Fibroblast of the aortic adventitia (primary cell): ENCODE measurements at regions not wholly inside any gene's neighbourhood (a gene's known extent, or its start where the extent isn't known, plus 50 kb on each side); places are given as distances from the start of the nearest gene placed in this dataset.

Experiments used
- DNase-seq: peaks from one replicate; pipeline ENCODE4 v3.0.0-alpha.2; 2010; ENCODE audit warnings: low read depth
- H3K4me3 ChIP-seq: 2 replicates; pipeline ENCODE4 v1.5.1; 2011; ENCODE audit warnings: low read depth, mild to moderate bottlenecking, control low read depth, low read length, moderate library complexity
- CTCF ChIP-seq: IDR thresholded peaks from 2 replicates; pipeline ENCODE4 v1.5.1; 2011; ENCODE audit warnings: mild to moderate bottlenecking, low read length, control low read depth, inconsistent platforms; ENCODE audit not compliant: insufficient read depth

DNA sequence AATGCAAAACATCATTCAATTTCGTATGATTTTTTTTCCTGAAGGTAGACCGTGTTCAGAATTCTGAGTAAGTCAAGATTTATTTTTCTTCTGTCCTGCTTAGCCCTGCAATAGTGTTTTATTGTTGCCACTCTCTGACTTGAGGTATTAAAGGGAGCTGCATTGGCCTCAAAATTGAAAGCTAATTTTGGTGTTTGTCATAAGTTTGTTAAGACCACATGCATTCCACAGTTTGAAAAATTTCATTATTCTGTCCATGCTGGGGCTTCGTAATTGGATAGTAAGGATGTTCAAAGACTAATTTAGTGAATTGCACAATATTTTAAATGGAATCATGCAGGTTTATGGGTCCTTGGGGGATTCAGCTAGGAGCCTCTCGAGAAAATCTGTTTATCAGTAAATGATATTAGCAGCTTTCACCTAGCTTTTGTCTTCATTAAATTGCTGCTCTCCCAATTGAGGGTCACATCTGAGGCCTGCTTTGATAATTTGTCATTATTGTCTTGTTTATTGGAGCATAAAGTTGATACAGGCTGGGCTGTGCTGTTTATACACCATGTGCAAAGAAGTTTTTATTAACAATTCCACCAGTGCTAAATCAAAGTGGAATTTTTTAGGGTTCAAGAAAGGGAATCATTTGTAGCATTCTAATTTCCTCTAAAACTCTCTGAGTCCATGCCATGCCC lies 339.8 kb upstream of the OBI1 start:
- no peak for DNase-seq
- H3K4me3 ChIP-seq = no peak overlapping the region
- no peak for TF ChIP-seq CTCF

- no peak for DNase-seq
- H3K4me3 ChIP-seq = no peak overlapping the region
- TF ChIP-seq CTCF = no peak
Measured at GRCh38 chr13:78997902-78998629, 339.1 kb upstream of the OBI1 start.

DNA sequence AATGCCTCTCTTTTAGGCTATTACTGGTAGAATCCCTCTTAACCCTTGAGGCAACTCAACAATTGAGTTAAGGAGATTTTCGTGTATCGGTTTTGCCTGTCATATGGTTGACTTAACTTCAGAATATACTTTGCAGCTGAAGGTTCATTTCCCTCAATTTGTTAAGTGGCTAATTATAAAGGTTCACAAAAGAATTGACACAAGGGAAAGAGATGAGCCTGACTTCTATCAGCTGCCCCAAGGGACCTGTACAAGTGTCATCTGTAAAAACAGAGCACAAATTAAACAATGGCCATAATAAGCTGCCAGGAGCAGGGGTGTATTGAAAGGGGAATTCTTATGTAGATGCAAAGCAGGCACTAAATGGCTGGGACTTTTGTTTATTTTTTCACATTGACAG lies 334.8 kb upstream of the OBI1 start:
- no peak for TF ChIP-seq CTCF
- H3K4me3 ChIP-seq = no peak overlapping the region
- DNase-seq = no peak

DNA sequence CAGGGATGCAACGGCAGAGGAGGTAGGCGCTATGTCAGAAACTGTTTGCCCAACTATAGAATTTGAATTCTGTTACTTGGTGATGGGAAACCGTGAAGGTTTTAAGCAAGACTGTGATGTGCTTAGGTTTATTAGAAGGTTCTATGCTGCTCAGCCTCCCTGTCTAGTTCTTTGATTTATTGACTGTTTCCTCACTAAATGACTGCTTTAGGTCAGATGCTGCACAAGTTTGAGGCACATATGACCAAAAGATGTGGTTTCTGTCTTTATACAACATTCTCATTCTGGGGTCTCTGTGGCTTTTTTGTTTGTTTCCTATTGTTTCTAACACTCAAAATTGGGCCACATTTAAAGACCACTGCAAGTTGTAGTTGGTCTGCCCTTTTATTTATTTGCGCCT lies 323.0 kb upstream of the OBI1 start:
- no peak for TF ChIP-seq CTCF
- no peak for DNase-seq
- no peak overlapping the region for H3K4me3 ChIP-seq

- H3K4me3 ChIP-seq = no peak overlapping the region
- no peak for TF ChIP-seq CTCF
- DNase-seq = no peak
Measured at GRCh38 chr13:78979349-78979748, 320.4 kb upstream of the OBI1 start.

DNA sequence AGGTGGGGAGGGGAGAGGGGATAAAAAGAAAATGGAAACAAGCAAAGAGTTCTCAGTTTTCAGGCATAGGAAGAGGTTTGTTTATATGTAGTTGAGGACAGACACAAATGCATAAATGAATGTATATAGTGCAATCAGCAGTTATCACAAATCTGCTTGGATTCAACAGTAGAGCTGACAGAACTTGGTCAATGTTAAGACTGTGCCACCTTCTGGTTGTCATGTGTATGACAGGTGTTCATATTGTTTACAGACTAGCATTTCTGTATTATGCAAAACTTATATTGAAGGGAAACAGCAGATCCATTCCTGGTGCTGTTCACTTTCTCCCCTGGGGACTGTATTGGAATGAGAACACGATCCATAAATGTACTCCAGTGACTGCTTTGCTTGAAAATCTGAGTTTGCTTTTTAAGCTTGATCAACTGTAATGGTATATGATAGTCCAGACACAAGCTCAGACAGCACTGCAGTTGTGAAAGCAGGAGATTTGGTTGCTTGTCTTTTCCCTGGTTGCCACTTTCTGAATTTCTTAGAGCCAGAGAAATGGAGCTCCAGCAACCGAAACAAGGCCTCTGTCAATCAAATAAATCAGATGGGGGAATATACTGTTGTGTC lies 319.5 kb upstream of the OBI1 start:
- DNase-seq = peak; percentile 75
- TF ChIP-seq CTCF = peak; percentile 76
- H3K4me3 ChIP-seq = no peak overlapping the region
